ENCODE measurements at regions not wholly inside any gene's neighbourhood (a gene's known extent, or its start where the extent isn't known, plus 50 kb on each side); places are given as distances from the start of the nearest gene placed in this dataset.

GRCh38 chr5:44486591-44486990, 97.4 kb upstream of the FGF10 start:
- no peak overlapping the region for H3K4me2 ChIP-seq
- no peaks in the 10 kb centered on the region for H3K9me3 ChIP-seq (ENCODE audit: low read depth)
- H2AFZ ChIP-seq (replicated peaks), result no peak overlapping the region
- H3K36me3 Mint-ChIP-seq, result no peaks in the 10 kb centered on the region
- H3K27me3 Mint-ChIP-seq (ENCODE audit: insufficient read depth, low read depth), result no peaks in the 10 kb centered on the region
- no peaks in the 10 kb centered on the region for H3K79me2 ChIP-seq (ENCODE audit: low read depth)
- H3K27ac Mint-ChIP-seq, result no peak overlapping the region
- no peaks in the 10 kb centered on the region for H3K36me3 ChIP-seq
- H3K9me3 Mint-ChIP-seq, result no peaks in the 10 kb centered on the region
- no peak for TF ChIP-seq EZH2 (IDR thresholded peaks at IDR 0.05)
- no peak for TF ChIP-seq EZH2phosphoT487 (IDR thresholded peaks at IDR 0.05)
- no peak for TF ChIP-seq CTCF (IDR thresholded peaks at IDR 0.05)
- H3K9ac ChIP-seq, result no peak overlapping the region
- H3K4me1 ChIP-seq, result no peaks in the 10 kb centered on the region
- no peak overlapping the region for H3K4me3 Mint-ChIP-seq
- H3K27me3 ChIP-seq, result no peaks in the 10 kb centered on the region
- H4K20me1 ChIP-seq (ENCODE audit: low read depth), result no peaks in the 10 kb centered on the region
- no peaks in the 10 kb centered on the region for H3F3A ChIP-seq (ENCODE audit: low read depth)
- no peak overlapping the region for H3K4me3 ChIP-seq
- DNase-seq (ENCODE audit: low spot score), result no peak
- H3K27ac ChIP-seq, result no peak overlapping the region
- no peaks in the 10 kb centered on the region for H3K4me1 Mint-ChIP-seq

GRCh38 chr5:44454002-44454401, 64.8 kb upstream of the FGF10 start:
- no peak overlapping the region for H3K4me2 ChIP-seq
- peak; percentile 25 for DNase-seq (ENCODE audit: low spot score)
- Mint-ChIP-seq H3K27me3 (ENCODE audit: insufficient read depth, low read depth) (peaks cover 3% of the 10 kb centered on the region), H3K9me3 (no peaks in the 10 kb centered on the region), H3K4me1 (no peaks in the 10 kb centered on the region), H3K27ac (no peak overlapping the region), H3K36me3 (no peaks in the 10 kb centered on the region), H3K4me3 (no peak overlapping the region)
- H3K27ac ChIP-seq, result no peak overlapping the region
- H3K4me1 ChIP-seq, result no peaks in the 10 kb centered on the region
- no peak overlapping the region for H3K9ac ChIP-seq
- TF ChIP-seq EZH2phosphoT487 (IDR thresholded peaks at IDR 0.05) (no peak), EZH2 (IDR thresholded peaks at IDR 0.05) (no peak), CTCF (IDR thresholded peaks at IDR 0.05) (no peak)
- H4K20me1 ChIP-seq (ENCODE audit: low read depth), result no peaks in the 10 kb centered on the region
- H2AFZ ChIP-seq (replicated peaks), result peak overlapping the region; percentile 79
- H3K36me3 ChIP-seq, result no peaks in the 10 kb centered on the region
- H3F3A ChIP-seq (ENCODE audit: low read depth), result no peaks in the 10 kb centered on the region
- no peaks in the 10 kb centered on the region for H3K27me3 ChIP-seq
- no peaks in the 10 kb centered on the region for H3K9me3 ChIP-seq (ENCODE audit: low read depth)
- H3K4me3 ChIP-seq, result no peak overlapping the region
- H3K79me2 ChIP-seq (ENCODE audit: low read depth), result no peaks in the 10 kb centered on the region

GRCh38 chr5:44446399-44446798, 57.2 kb upstream of the FGF10 start:
- Mint-ChIP-seq H3K27ac (no peak overlapping the region), H3K9me3 (no peaks in the 10 kb centered on the region), H3K36me3 (no peaks in the 10 kb centered on the region), H3K4me1 (peaks cover 10% of the 10 kb centered on the region), H3K27me3 (ENCODE audit: insufficient read depth, low read depth) (no peaks in the 10 kb centered on the region), H3K4me3 (no peak overlapping the region)
- Histone ChIP-seq H3K27ac (no peak overlapping the region), H3F3A (ENCODE audit: low read depth) (no peaks in the 10 kb centered on the region), H4K20me1 (ENCODE audit: low read depth) (no peaks in the 10 kb centered on the region), H3K4me3 (no peak overlapping the region), H3K36me3 (no peaks in the 10 kb centered on the region), H3K4me1 (peaks cover 9% of the 10 kb centered on the region), H2AFZ (replicated peaks) (peak overlapping the region; percentile 41), H3K9ac (no peak overlapping the region), H3K79me2 (ENCODE audit: low read depth) (no peaks in the 10 kb centered on the region), H3K9me3 (ENCODE audit: low read depth) (no peaks in the 10 kb centered on the region), H3K4me2 (no peak overlapping the region), H3K27me3 (no peaks in the 10 kb centered on the region)
- DNase-seq (ENCODE audit: low spot score), result no peak
- TF ChIP-seq CTCF (IDR thresholded peaks at IDR 0.05), result no peak
- no peak for TF ChIP-seq EZH2 (IDR thresholded peaks at IDR 0.05)
- TF ChIP-seq EZH2phosphoT487 (IDR thresholded peaks at IDR 0.05), result no peak
